HL-60 (cell line): ENCODE measurements at regions not wholly inside any gene's neighbourhood (a gene's known extent, or its start where the extent isn't known, plus 50 kb on each side); places are given as distances from the start of the nearest gene placed in this dataset.

Experiments
- DNase-seq, 2 experiments: peaks; one replicate each; pipeline ENCODE4 v3.0.0-alpha.2; 2010 to 2020; ENCODE audit warnings: low read depth in 1 of 2, low spot score in 1 of 2
- H3K27ac ChIP-seq: fragments of 250-450 bp; sonication (Bioruptor Pico); replicated peaks from 2 replicates; pipeline ENCODE4 v1.5.1; 2020; ENCODE audit warnings: mild to moderate bottlenecking, moderate library complexity
- H3K27me3 ChIP-seq: fragments of 250-450 bp; sonication (Bioruptor Pico); 2 replicates; pipeline ENCODE4 v1.5.1; 2021; ENCODE audit warnings: mild to moderate bottlenecking, moderate library complexity; ENCODE audit not compliant: insufficient read depth, poor library complexity, severe bottlenecking
- H3K4me3 ChIP-seq: replicated peaks from 2 replicates; pipeline ENCODE4 v1.5.1; 2011; ENCODE audit warnings: mild to moderate bottlenecking, control low read depth, low read length; ENCODE audit not compliant: insufficient read depth
- CTCF ChIP-seq: IDR thresholded peaks from one replicate; pipeline ENCODE4 v1.5.1; 2011; ENCODE audit warnings: low read length, control low read depth, inconsistent platforms; ENCODE audit not compliant: insufficient read depth
- GABPA ChIP-seq: IDR thresholded peaks from 2 replicates; pipeline ENCODE4 v1.6.1; 2012; ENCODE audit warnings: low read depth
- POLR2AphosphoS5 ChIP-seq: IDR thresholded peaks from 2 replicates; pipeline ENCODE4 v1.6.1; 2012; ENCODE audit warnings: low read depth
- REST ChIP-seq: IDR thresholded peaks from 2 replicates; pipeline ENCODE4 v1.6.1; 2012; ENCODE audit warnings: low read depth; ENCODE audit not compliant: insufficient replicate concordance
- SPI1 ChIP-seq: IDR thresholded peaks from 2 replicates; pipeline ENCODE4 v1.6.1; 2012; ENCODE audit warnings: low read depth, mild to moderate bottlenecking, borderline replicate concordance

- Histone ChIP-seq H3K4me3 (no peak overlapping the region), H3K27me3 (no peaks in the 10 kb centered on the region), H3K27ac (no peak overlapping the region)
- no peak for DNase-seq
- TF ChIP-seq CTCF (no peak), REST (no peak), SPI1 (no peak), POLR2AphosphoS5 (no peak), GABPA (no peak)
These were observed 180.5 kb upstream of the LMNTD1 start for GRCh38 chr12:25733541-25733940.

GRCh38 chr12:25734529-25735180 is 181.6 kb upstream of the LMNTD1 start:
- no peaks in the 10 kb centered on the region for H3K27me3 ChIP-seq
- no peak overlapping the region for H3K4me3 ChIP-seq
- TF ChIP-seq REST (no peak), GABPA (no peak), SPI1 (no peak), CTCF (no peak), POLR2AphosphoS5 (no peak)
- no peak for DNase-seq
- H3K27ac ChIP-seq: no peak overlapping the region

- H3K4me3 ChIP-seq: no peak overlapping the region
- H3K27me3 ChIP-seq: no peaks in the 10 kb centered on the region
- no peak overlapping the region for H3K27ac ChIP-seq
- DNase-seq: no peak
- TF ChIP-seq SPI1: no peak
- TF ChIP-seq CTCF: no peak
- no peak for TF ChIP-seq REST
- no peak for TF ChIP-seq POLR2AphosphoS5
- TF ChIP-seq GABPA: no peak
These were observed 187.5 kb upstream of the LMNTD1 start for GRCh38 chr12:25740617-25741016.
